C4-2B (cell line): ENCODE measurements at regions not wholly inside any gene's neighbourhood (a gene's known extent, or its start where the extent isn't known, plus 50 kb on each side); places are given as distances from the start of the nearest gene placed in this dataset.
A peak's percentile ranks its signal among the peaks of the same experiment; 100 is the strongest.

ENCODE experiments used
- H3K27ac ChIP-seq: fragments of 450-650 bp; 2 replicates; pipeline ENCODE4 v1.5.1; 2017
- ZFX ChIP-seq: fragments of 450-650 bp; IDR thresholded peaks from 2 replicates; pipeline ENCODE4 v1.6.1; 2017
- TF ChIP-seq, protein P1 (sequence below): fragments of 450-650 bp; conservative IDR thresholded peaks from 2 replicates; pipeline ENCODE4 v1.5.1; 2017; ENCODE audit warnings: mild to moderate bottlenecking

DNA sequence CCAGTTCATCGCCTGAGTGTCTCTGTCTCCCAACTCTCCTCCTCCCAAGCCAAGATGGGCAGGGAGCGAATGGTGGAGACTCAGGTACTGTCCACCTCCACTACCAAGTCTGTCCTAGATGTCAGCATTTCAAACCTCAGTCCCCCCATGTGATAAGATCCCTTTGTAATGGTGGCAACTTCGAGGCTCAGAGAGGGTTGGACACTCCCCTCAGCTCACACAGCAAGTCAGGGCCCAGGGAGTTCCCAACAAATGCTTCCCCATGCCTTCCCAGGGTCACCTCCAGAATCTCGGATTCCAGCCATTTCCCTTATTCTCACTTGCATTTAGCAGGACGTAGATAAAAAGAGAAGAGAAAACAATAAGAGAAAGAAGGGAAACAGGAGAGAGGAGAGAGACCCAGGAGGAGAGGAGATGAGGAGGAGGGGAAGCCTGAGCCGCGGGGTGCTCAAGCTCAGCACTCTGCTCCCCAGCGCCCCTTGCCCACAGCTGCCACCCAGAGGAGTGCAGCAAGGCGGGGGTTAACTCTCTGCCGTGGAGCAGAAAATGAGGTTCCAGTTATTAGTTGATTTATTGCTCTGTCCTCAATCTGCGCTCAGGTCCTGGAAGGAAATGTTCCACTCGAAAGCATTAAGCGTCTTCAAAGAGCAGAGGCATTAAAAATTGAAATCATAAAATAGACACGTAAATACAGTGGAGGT is 84.1 kb upstream of the LINGO1 start:
- H3K27ac ChIP-seq = peak overlapping the region; percentile 39
- no peak for TF ChIP-seq ZFX

DNA sequence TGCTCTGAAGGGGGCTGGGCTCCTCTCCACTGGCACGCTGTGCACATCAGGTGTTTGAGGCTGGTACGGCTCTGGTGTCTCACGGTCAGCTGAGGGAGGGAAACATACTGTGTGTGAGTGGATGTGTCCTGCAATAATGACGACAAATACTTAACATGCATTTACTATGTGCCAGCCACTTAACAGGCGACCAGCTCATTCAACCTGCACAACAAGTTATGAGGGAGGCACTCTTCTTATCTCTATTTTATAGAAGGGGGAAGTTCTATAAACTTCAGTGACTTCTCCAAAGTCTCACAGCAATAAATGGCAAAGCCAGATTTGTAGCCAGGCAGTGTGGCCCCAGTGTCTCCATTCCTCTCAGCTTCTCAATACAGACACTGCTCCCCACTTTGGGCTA is 83.1 kb upstream of the LINGO1 start:
- peak overlapping the region; percentile 39 for H3K27ac ChIP-seq
- TF ChIP-seq, protein P1, sequence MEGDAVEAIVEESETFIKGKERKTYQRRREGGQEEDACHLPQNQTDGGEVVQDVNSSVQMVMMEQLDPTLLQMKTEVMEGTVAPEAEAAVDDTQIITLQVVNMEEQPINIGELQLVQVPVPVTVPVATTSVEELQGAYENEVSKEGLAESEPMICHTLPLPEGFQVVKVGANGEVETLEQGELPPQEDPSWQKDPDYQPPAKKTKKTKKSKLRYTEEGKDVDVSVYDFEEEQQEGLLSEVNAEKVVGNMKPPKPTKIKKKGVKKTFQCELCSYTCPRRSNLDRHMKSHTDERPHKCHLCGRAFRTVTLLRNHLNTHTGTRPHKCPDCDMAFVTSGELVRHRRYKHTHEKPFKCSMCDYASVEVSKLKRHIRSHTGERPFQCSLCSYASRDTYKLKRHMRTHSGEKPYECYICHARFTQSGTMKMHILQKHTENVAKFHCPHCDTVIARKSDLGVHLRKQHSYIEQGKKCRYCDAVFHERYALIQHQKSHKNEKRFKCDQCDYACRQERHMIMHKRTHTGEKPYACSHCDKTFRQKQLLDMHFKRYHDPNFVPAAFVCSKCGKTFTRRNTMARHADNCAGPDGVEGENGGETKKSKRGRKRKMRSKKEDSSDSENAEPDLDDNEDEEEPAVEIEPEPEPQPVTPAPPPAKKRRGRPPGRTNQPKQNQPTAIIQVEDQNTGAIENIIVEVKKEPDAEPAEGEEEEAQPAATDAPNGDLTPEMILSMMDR = no peak
- no peak for TF ChIP-seq ZFX

DNA sequence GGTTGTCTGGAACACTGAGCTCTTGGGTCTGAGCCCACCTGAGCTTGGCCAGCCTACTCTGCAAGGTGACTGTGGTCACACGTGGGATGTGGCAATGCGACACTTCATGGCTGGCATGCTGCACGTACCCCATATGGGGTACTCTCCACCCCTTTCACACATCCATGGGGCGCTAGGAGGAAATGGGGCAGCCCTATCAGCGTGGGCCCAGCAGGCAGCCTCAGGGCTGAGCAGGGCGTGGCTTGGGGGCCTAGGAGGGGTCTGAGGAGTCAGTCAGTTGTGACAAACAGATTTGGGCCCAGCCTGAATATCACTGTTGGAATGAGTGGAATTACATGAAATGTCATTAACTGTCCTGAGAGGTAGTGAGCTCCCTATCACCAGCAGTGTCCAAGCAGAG is 82.3 kb upstream of the LINGO1 start:
- peak overlapping the region; percentile 39 for H3K27ac ChIP-seq
- TF ChIP-seq ZFX = no peak
- TF ChIP-seq, protein P1 = no peak

DNA sequence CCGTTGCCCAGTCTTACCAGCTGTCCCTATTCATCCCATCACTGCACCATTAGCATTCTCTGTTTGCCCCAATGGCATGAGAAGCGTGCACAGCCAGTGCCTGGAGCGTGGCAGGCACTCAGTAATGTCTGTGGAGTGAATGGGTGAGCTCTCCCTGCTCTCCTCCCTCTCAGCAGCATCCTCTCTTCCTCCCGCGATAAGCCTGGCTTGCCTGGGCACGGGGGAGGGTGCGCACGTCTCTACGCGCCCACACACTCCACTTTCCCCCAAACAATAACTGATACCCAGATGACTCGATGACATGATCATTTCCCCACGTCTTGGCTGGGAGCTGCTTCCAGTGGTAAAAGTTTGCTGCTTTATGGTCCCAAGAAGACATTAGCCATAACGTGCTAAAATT is 81.8 kb upstream of the LINGO1 start:
- no peak overlapping the region for H3K27ac ChIP-seq
- TF ChIP-seq ZFX = no peak
- TF ChIP-seq, protein P1 = no peak

DNA sequence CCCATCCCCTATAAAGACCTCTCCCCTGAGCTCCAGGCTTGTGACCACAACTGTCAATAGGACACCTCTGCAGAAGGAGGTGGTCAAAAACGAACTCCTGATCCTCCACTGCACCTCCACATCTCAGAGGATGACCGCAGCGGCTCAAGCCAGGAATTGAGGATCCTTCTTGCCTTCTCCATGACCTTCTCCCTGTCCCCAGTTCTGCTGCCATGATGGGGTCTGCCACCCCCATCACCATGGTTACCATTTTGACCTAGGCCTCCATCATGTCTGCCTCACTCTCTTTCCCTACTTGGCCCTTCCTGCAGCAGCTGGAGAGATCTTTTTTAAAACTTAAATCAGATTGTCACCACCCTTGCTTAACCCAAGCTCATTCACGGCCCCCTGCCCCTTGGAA is 81.3 kb upstream of the LINGO1 start:
- no peak overlapping the region for H3K27ac ChIP-seq
- TF ChIP-seq ZFX = no peak
- TF ChIP-seq, protein P1 = no peak

DNA sequence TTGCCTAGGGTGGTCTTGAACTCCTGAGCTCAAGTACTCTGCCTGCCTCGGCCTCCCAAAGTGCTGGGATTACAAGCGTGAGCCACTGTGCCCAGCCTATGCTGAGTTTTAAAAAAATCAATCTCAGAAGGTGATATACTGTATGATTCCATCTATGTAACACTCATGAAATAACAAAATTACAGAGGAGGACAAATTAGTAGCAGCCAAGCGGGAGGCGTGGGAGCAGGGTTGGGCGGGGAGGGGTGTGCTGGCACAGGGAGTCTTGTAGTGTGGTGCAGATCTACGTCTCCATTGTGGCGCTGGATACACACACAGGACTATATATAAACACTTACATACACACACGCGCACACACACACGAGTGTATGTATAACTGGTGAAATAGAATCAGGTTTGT is 80.6 kb upstream of the LINGO1 start:
- H3K27ac ChIP-seq = no peak overlapping the region
- TF ChIP-seq ZFX = no peak
- TF ChIP-seq, protein P1 = no peak

DNA sequence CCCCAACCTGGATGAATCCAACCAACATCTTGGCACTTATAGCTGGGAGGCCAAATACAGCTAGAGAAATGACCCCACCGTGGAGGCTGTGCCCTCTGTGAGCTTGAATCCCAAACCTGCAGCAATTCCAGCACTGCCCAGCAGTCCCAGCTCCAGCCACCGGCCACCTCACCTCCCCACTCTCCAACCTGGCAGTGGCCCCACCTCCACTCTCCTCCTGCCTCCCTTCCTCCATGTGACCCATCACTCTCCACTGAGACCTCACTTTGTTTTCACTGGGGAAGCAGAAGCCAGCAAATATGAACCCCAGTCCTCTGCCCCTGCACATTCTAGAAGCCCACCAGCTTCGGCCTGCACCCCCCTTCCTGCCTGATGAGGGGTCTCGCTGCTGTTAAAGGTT is 79.7 kb upstream of the LINGO1 start:
- no peak for TF ChIP-seq ZFX
- TF ChIP-seq, protein P1 = no peak

DNA sequence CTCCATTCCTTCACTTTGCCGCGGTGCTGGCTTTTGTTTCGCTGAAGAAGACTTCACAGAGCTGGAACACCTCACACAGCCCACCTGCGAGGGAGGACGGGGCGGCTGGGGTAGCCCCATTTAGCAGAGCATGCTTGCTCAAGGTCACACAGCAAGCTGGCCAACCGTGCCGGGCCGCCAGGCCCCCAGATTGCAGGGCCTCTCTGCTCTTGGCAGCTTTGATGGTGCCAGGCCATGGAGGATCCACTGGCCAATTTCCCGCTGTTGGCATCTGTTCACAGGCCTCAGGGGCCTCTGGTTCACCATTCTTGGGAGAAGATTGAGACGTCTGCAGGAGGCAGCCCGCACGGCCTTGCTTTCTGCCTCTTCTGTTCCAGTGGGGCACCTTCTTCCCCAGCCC is 77.9 kb upstream of the LINGO1 start:
- no peak for TF ChIP-seq ZFX
- TF ChIP-seq, protein P1 = no peak
- H3K27ac ChIP-seq = no peak overlapping the region

More for the DNA sequence above, 79.7 kb upstream of the LINGO1 start:
- no peak overlapping the region for H3K27ac ChIP-seq
